SK-N-MC (cell line): ENCODE measurements at regions not wholly inside any gene's neighbourhood (a gene's known extent, or its start where the extent isn't known, plus 50 kb on each side); places are given as distances from the start of the nearest gene placed in this dataset.

Experiments used
- DNase-seq: peaks from one replicate; pipeline ENCODE4 v3.0.0-alpha.2; 2011; ENCODE audit warnings: low read depth, low spot score
- H3K27ac ChIP-seq: fragments of 200-600 bp; sonication (generic); 2 replicates; pipeline ENCODE4 v1.5.1; 2016; ENCODE audit warnings: mixed run types
- H3K36me3 ChIP-seq: fragments of 200-600 bp; sonication (generic); 2 replicates; pipeline ENCODE4 v1.6.1; 2017; ENCODE audit warnings: antibody characterized with exemption, low read length, mixed read lengths; ENCODE audit not compliant: insufficient read depth
- H3K4me3 ChIP-seq: fragments of 200-600 bp; sonication (generic); 2 replicates; pipeline ENCODE4 v1.5.1; 2016
- H3K9ac ChIP-seq: fragments of 200-600 bp; sonication (generic); 2 replicates; pipeline ENCODE4 v1.8.0; 2017; ENCODE audit warnings: mixed run types, mixed read lengths; ENCODE audit not compliant: insufficient read length
- H3K9me3 ChIP-seq: fragments of 200-600 bp; sonication (generic); 2 replicates; pipeline ENCODE4 v1.6.1; 2017; ENCODE audit warnings: low read depth, mild to moderate bottlenecking, antibody characterized with exemption, low read length, moderate library complexity, mixed read lengths
- EZH2 ChIP-seq: fragments of 200-600 bp; sonication (generic); IDR thresholded peaks from one replicate; pipeline ENCODE4 v1.6.1; 2017; ENCODE audit warnings: antibody characterized with exemption
- FOXP2 ChIP-seq: optimal IDR thresholded peaks from 2 replicates; pipeline ENCODE3; 2011; ENCODE audit warnings: mild to moderate bottlenecking, moderate library complexity; ENCODE audit not compliant: insufficient read depth; ENCODE audit errors: extremely low read length, control extremely low read depth
- POLR2AphosphoS5 ChIP-seq: IDR thresholded peaks from 2 replicates; pipeline ENCODE4 v1.6.1; 2012; ENCODE audit warnings: mild to moderate bottlenecking, low read depth, low read length, borderline replicate concordance

DNA sequence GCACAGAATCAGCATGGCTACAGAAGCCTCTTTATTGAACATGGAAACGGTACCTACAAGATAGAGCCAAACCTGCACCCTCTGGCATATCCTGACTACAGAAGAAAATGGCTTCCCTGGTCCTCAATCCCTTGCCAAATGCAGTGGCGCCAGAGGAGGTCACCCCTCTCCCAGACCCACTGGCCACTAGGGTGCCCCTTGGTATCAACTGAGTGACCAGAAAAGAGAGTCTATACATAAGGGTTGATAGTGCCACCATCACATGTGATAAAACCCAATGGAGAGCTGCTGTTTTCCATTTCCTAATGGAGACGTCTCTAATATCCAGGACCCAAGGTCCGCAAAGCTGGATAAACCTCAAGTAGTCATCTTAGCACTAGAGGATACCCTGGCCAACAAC, 52.7 kb upstream of the ALK start:
- H3K27ac ChIP-seq, result no peak overlapping the region
- no peak overlapping the region for H3K9ac ChIP-seq
- H3K9me3 ChIP-seq, result no peaks in the 10 kb centered on the region
- TF ChIP-seq EZH2 (no peak), POLR2AphosphoS5 (no peak), FOXP2 (no peak)
- no peak overlapping the region for H3K4me3 ChIP-seq
- DNase-seq, result no peak
- H3K36me3 ChIP-seq, result no peaks in the 10 kb centered on the region

- H3K4me3 ChIP-seq, result no peak overlapping the region
- no peaks in the 10 kb centered on the region for H3K36me3 ChIP-seq
- H3K27ac ChIP-seq, result no peak overlapping the region
- no peak for DNase-seq
- no peak overlapping the region for H3K9ac ChIP-seq
- no peaks in the 10 kb centered on the region for H3K9me3 ChIP-seq
- TF ChIP-seq FOXP2, result no peak
- no peak for TF ChIP-seq POLR2AphosphoS5
- TF ChIP-seq EZH2, result no peak
These were observed 55.9 kb upstream of the ALK start for GRCh38 chr2:29977284-29977683.

- Histone ChIP-seq H3K36me3 (no peaks in the 10 kb centered on the region), H3K9me3 (no peaks in the 10 kb centered on the region), H3K9ac (no peak overlapping the region), H3K27ac (no peak overlapping the region), H3K4me3 (no peak overlapping the region)
- no peak for DNase-seq
- TF ChIP-seq FOXP2 (no peak), POLR2AphosphoS5 (no peak), EZH2 (no peak)
These were observed 60.0 kb upstream of the ALK start for GRCh38 chr2:29981402-29981801.

- no peak overlapping the region for H3K9ac ChIP-seq
- no peak overlapping the region for H3K4me3 ChIP-seq
- H3K36me3 ChIP-seq, result no peaks in the 10 kb centered on the region
- H3K9me3 ChIP-seq, result no peaks in the 10 kb centered on the region
- DNase-seq, result no peak
- no peak overlapping the region for H3K27ac ChIP-seq
- no peak for TF ChIP-seq FOXP2
- TF ChIP-seq EZH2, result no peak
- no peak for TF ChIP-seq POLR2AphosphoS5
These were observed 61.9 kb upstream of the ALK start for GRCh38 chr2:29983308-29983707.

DNA sequence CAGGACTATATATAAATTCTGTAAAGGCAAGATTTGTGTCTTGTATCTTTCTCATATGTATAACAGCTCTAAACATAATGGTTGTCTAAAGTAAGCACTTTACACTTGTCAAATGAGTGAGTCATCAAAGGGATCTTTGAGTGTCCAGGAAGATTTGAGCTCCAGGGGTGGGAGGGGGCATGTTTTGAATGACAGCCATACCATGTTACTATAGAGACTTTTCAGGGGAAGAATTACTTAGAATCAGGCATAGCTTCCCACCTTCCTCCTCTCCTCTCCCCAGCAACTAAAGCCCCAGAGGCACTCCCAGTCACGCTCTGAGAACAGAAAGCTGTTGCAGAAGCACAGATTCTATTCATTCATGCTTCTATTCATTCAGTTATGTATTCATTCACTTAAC, 65.8 kb upstream of the ALK start:
- H3K9ac ChIP-seq, result no peak overlapping the region
- no peak overlapping the region for H3K27ac ChIP-seq
- DNase-seq, result no peak
- no peaks in the 10 kb centered on the region for H3K36me3 ChIP-seq
- TF ChIP-seq EZH2 (no peak), FOXP2 (no peak), POLR2AphosphoS5 (no peak)
- no peaks in the 10 kb centered on the region for H3K9me3 ChIP-seq
- H3K4me3 ChIP-seq, result no peak overlapping the region

DNA sequence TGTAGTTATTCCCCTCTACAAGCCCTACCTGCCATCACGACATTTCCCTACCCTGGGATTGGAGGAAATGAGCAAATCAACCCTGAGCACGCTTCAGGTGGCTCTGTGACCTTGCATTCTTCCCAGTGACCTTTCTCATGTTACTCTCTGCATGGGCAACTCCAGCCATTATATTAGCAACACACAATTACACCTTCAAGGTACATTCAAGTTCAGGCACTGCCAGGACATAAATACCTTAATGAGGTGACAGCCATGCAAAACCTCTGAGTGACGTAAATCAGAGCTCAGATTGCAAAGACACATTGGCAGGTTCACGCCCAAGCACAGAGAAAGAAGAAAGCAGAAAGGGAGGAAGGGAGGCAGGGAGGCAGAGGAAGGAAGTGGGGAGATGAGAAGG, 68.7 kb upstream of the ALK start:
- Histone ChIP-seq H3K36me3 (no peaks in the 10 kb centered on the region), H3K4me3 (no peak overlapping the region), H3K9ac (no peak overlapping the region), H3K27ac (no peak overlapping the region), H3K9me3 (no peaks in the 10 kb centered on the region)
- DNase-seq, result no peak
- TF ChIP-seq POLR2AphosphoS5 (no peak), FOXP2 (no peak), EZH2 (no peak)

DNA sequence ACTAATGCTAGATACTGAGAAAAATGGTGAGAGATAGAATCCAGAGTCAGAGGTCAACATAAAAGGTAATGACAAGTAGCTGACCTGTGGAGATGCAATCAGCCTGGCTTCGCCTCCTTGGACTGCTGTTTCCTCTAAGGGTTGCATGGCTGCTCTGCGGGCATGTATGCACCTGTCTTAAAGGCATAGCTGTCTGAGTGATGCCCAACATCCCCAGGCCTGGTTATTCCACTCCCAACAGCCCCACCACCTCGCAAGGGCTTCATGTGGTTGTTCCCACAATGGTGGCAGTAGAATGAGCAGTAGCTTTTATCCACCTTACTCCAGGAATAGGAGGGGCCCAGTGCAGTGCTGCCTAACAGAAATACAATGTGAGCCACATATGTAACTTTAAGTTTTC, 69.7 kb upstream of the ALK start:
- Histone ChIP-seq H3K9ac (no peak overlapping the region), H3K9me3 (no peaks in the 10 kb centered on the region), H3K27ac (no peak overlapping the region), H3K4me3 (no peak overlapping the region), H3K36me3 (no peaks in the 10 kb centered on the region)
- TF ChIP-seq POLR2AphosphoS5, result no peak
- TF ChIP-seq EZH2, result no peak
- TF ChIP-seq FOXP2, result no peak
- DNase-seq, result no peak

GRCh38 chr2:29995241-29995640, 73.9 kb upstream of the ALK start:
- Histone ChIP-seq H3K4me3 (no peak overlapping the region), H3K27ac (no peak overlapping the region), H3K9me3 (no peaks in the 10 kb centered on the region), H3K36me3 (no peaks in the 10 kb centered on the region), H3K9ac (no peak overlapping the region)
- no peak for DNase-seq
- no peak for TF ChIP-seq FOXP2
- TF ChIP-seq EZH2, result no peak
- no peak for TF ChIP-seq POLR2AphosphoS5

GRCh38 chr2:30003128-30003527, 81.7 kb upstream of the ALK start:
- DNase-seq, result no peak
- no peak overlapping the region for H3K27ac ChIP-seq
- no peak for TF ChIP-seq EZH2
- no peak for TF ChIP-seq FOXP2
- no peak for TF ChIP-seq POLR2AphosphoS5
- no peak overlapping the region for H3K4me3 ChIP-seq
- no peaks in the 10 kb centered on the region for H3K36me3 ChIP-seq
- no peak overlapping the region for H3K9ac ChIP-seq
- H3K9me3 ChIP-seq, result no peaks in the 10 kb centered on the region
